H1 (cell line): ENCODE measurements at regions not wholly inside any gene's neighbourhood (a gene's known extent, or its start where the extent isn't known, plus 50 kb on each side); places are given as distances from the start of the nearest gene placed in this dataset.

ENCODE experiments used
- BRCA1 ChIP-seq: IDR thresholded peaks from 2 replicates; pipeline ENCODE4 v1.6.1; 2012; ENCODE audit warnings: low read depth, low read length, improper control_type of control experiment
- CHD7 ChIP-seq: fragments of 300-600 bp; sonication (generic); IDR thresholded peaks from 2 replicates; pipeline ENCODE4 v1.7.1; 2012; ENCODE audit warnings: low read length, moderate library complexity, mild to moderate bottlenecking, inconsistent platforms; ENCODE audit not compliant: insufficient replicate concordance

- TF ChIP-seq CHD7 (no peak), BRCA1 (no peak)
These were observed 535.9 kb upstream of the ADAMTS5 start (continued) for GRCh38 chr21:27502801-27503200.
